GM12872 (cell line): ENCODE measurements at regions not wholly inside any gene's neighbourhood (a gene's known extent, or its start where the extent isn't known, plus 50 kb on each side); places are given as distances from the start of the nearest gene placed in this dataset.

ENCODE experiments used
- TF ChIP-seq, protein P1 (sequence below): IDR thresholded peaks from 3 replicates; pipeline ENCODE4 v1.5.1; 2011; ENCODE audit warnings: low read depth, mild to moderate bottlenecking, low read length, moderate library complexity; ENCODE audit not compliant: insufficient read depth

DNA sequence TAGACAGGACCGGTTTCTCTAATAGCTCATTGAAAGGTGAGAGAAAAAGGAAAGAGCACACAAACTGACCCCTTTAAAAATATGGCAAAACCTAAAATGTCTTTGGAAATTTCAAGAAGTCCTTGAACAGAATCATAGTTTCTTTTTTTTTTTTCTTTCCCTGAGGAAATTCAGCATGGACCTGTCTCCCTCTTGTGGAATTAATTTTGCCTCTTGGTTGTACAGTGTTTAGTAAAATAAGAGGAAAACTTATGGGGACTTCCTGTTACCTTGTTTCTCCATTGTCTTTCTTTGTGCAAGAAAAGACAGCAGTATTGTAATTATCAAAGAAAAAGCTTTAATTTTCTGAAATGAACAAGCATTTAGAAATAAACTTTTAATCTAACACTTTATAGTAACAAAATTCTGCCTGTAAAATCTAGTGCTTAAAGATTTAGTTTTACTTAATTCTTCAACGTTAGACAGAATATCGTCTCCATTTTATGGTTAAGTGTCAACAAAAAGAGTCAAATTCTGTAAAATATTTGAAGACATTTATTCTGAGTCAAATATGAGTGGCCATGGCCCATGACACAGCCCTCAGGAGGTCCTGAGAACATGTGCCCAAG lies 176.3 kb upstream of the NABP1 start:
- TF ChIP-seq, protein P1, sequence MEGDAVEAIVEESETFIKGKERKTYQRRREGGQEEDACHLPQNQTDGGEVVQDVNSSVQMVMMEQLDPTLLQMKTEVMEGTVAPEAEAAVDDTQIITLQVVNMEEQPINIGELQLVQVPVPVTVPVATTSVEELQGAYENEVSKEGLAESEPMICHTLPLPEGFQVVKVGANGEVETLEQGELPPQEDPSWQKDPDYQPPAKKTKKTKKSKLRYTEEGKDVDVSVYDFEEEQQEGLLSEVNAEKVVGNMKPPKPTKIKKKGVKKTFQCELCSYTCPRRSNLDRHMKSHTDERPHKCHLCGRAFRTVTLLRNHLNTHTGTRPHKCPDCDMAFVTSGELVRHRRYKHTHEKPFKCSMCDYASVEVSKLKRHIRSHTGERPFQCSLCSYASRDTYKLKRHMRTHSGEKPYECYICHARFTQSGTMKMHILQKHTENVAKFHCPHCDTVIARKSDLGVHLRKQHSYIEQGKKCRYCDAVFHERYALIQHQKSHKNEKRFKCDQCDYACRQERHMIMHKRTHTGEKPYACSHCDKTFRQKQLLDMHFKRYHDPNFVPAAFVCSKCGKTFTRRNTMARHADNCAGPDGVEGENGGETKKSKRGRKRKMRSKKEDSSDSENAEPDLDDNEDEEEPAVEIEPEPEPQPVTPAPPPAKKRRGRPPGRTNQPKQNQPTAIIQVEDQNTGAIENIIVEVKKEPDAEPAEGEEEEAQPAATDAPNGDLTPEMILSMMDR, result no peak

DNA sequence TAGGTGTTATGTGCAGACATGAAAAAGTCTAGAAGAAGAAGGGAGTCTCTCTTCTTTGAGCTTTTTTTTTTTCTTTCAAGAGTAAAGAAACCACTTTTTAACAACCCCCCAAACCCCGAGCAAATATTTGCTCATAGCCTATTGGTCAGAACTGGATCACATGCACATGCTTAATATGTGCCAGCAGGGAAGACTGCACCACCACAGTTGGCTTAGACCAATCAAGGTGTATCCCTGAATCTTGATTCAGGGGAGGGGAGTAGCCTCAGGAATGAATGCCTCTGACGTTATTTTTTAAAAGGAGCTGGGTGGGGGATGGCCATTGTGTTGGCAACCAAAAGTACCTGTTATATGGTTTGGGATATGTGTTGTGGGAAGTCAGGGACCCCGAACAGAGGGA lies 171.4 kb upstream of the NABP1 start:
- TF ChIP-seq, protein P1, result no peak

- TF ChIP-seq, protein P1, result no peak
Measured at GRCh38 chr2:191508738-191509137, 169.2 kb upstream of the NABP1 start.

GRCh38 chr2:191512216-191512835 lies 165.6 kb upstream of the NABP1 start:
- TF ChIP-seq, protein P1, result no peak

DNA sequence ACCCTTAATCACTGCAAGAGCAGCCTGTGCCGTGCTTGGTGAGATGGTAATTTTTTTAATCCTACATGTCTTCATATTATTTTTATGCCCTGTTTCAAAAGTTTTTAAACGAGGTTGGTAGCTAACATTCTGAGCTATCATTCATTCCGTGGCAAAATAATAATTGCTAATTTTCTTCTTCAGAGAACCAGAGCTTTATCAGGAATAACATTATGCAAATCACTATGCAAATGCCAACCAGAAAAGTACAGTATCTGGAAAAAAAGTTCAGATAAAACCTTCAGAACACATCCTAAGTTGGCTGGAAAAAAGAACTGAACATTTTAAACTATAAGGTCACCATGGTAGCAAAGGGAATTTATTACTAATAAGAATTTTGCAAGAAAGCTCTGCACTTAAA lies 165.1 kb upstream of the NABP1 start:
- TF ChIP-seq, protein P1, result no peak

GRCh38 chr2:191514613-191515012 lies 163.3 kb upstream of the NABP1 start:
- TF ChIP-seq, protein P1, result no peak

DNA sequence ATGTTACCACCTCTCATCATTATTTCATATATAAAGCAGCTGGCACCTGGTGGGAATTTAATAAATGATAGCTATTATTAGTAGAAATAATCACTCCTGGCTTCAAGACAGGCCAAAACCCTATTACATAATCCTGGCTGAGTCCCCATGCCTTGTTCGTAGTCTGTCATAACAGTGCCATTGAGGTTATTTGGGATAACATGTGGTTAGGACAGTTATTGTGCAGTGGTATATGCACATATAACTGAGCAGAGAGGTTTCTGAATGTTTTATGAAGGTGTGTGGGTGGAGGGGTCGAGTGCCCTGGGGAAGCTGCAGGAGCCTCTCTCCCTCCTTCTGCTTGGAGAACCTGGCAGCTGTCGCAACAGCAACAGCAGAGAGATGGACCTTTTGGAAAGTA lies 162.4 kb upstream of the NABP1 start:
- TF ChIP-seq, protein P1, result no peak
